B cell (primary cell): ENCODE measurements at regions not wholly inside any gene's neighbourhood (a gene's known extent, or its start where the extent isn't known, plus 50 kb on each side); places are given as distances from the start of the nearest gene placed in this dataset.

ENCODE experiments used
- ATAC-seq: fragments of 200-7000 bp; cut with Tn5 transposase; one replicate; pipeline ENCODE4 v1.10.0; 2021; ENCODE audit warnings: low read depth, mild to moderate bottlenecking, moderate number of reproducible peaks, moderate library complexity
- CTCF ChIA-PET: fragments of 350-600 bp; sonication (Branson Sonifier 250); formaldehyde crosslinking; loops from one replicate; lab custom pipeline; 2021; ENCODE audit warnings: antibody characterized with exemption, inconsistent platforms; lab: Charles Lee
- POLR2A ChIA-PET: fragments of 350-600 bp; sonication (Branson Sonifier 250); formaldehyde crosslinking; loops from one replicate; lab custom pipeline; 2021; ENCODE audit warnings: antibody characterized with exemption; lab: Charles Lee
- DNase-seq: peaks from one replicate; pipeline ENCODE4 v3.0.0; 2013
- H2AFZ ChIP-seq: 2 replicates; pipeline ENCODE4 v1.6.1; 2012; ENCODE audit warnings: mild to moderate bottlenecking, low read depth, low read length; ENCODE audit not compliant: insufficient read depth, poor library complexity, severe bottlenecking
- H3K27ac ChIP-seq, 2 donors: 1 replicate in 1 of 2; 2 replicates in 1 of 2; pipeline ENCODE4 v1.5.1; 2012 to 2013; ENCODE audit warnings: low read length in 2 of 2, mild to moderate bottlenecking in 2 of 2, moderate library complexity in 1 of 2
- H3K27me3 ChIP-seq, 4 experiments: fragments of 200-600 bp in 1 of 4; sonication (generic) in 1 of 4; replicated peaks in 1 of 4; 1 replicate in 2 of 4; 2 replicates in 2 of 4; pipeline versions ENCODE4 v1.6.1 to v1.7.0; 2013 to 2016; ENCODE audit warnings: low read length in 3 of 4, mild to moderate bottlenecking in 2 of 4, mixed read lengths in 1 of 4, moderate library complexity in 1 of 4; ENCODE audit not compliant: insufficient read depth in 4 of 4, control insufficient read depth in 3 of 4; ENCODE audit errors: control extremely low read depth in 1 of 4
- H3K36me3 ChIP-seq, 2 experiments: replicated peaks in 1 of 2; 1 replicate in 1 of 2; 2 replicates in 1 of 2; pipeline versions ENCODE4 v1.6.1 to v1.7.1; 2013; ENCODE audit warnings: low read length in 1 of 2; ENCODE audit not compliant: insufficient read depth in 2 of 2, control insufficient read depth in 1 of 2; ENCODE audit errors: control extremely low read depth in 1 of 2, extremely low read depth in 1 of 2
- H3K4me1 ChIP-seq, 2 donors: fragments of 200-600 bp in 1 of 2; sonication (generic) in 1 of 2; 1 replicate in 1 of 2; 2 replicates in 1 of 2; pipeline versions ENCODE4 v1.5.1 to v1.6.1; 2013 to 2017; ENCODE audit warnings: low read length in 2 of 2; ENCODE audit not compliant: control insufficient read depth in 2 of 2, insufficient read depth in 2 of 2
- H3K4me2 ChIP-seq: replicated peaks from 2 replicates; pipeline ENCODE3; 2012; ENCODE audit warnings: mild to moderate bottlenecking, low read depth, low read length; ENCODE audit not compliant: poor library complexity, severe bottlenecking
- H3K4me3 ChIP-seq, 5 experiments: fragments of 200-600 bp in 1 of 5; sonication (generic) in 1 of 5; 1 replicate in 3 of 5; 2 replicates in 2 of 5; pipeline versions ENCODE4 v1.5.1 to v1.7.0; 2011 to 2016; ENCODE audit warnings: low read length in 4 of 5, mild to moderate bottlenecking in 4 of 5, low read depth in 2 of 5, control low read depth in 1 of 5, moderate library complexity in 1 of 5; ENCODE audit not compliant: insufficient read depth in 1 of 5; ENCODE audit errors: control extremely low read depth in 1 of 5, extremely low read depth in 1 of 5
- H3K79me2 ChIP-seq: fragments of 200-600 bp; sonication (generic); one replicate; pipeline ENCODE4 v1.6.0; 2016; ENCODE audit warnings: low read length; ENCODE audit not compliant: control insufficient read depth, insufficient read depth
- H3K9ac ChIP-seq: fragments of 200-600 bp; sonication (generic); 2 replicates; pipeline ENCODE4 v1.6.1; 2017; ENCODE audit warnings: mild to moderate bottlenecking, low read length, moderate library complexity
- H3K9me3 ChIP-seq, 3 donors: one replicate each; pipeline versions ENCODE4 v1.6.1 to v1.7.1; 2013; ENCODE audit warnings: low read length in 2 of 3; ENCODE audit not compliant: control insufficient read depth in 2 of 3, insufficient read depth in 1 of 3; ENCODE audit errors: control extremely low read depth in 1 of 3
- H4K20me1 ChIP-seq: 2 replicates; pipeline ENCODE4 v1.6.0; 2012; ENCODE audit warnings: mild to moderate bottlenecking, low read length; ENCODE audit not compliant: insufficient read depth, control insufficient read depth, poor library complexity, severe bottlenecking
- H3K27ac Mint-ChIP-seq: one replicate; pipeline ENCODE4 v1.8.0; 2021; ENCODE audit warnings: mixed read lengths
- H3K27me3 Mint-ChIP-seq: one replicate; pipeline ENCODE4 v1.8.0; 2021; ENCODE audit warnings: mixed read lengths
- H3K4me1 Mint-ChIP-seq: one replicate; pipeline ENCODE4 v1.8.0; 2021; ENCODE audit warnings: mixed read lengths
- H3K4me3 Mint-ChIP-seq: one replicate; pipeline ENCODE4 v1.8.0; 2021; ENCODE audit warnings: mixed read lengths
- H3K9me3 Mint-ChIP-seq: one replicate; pipeline ENCODE4 v1.8.0; 2022; ENCODE audit warnings: mixed read lengths; ENCODE audit not compliant: insufficient read depth
- EZH2 ChIP-seq: IDR thresholded peaks from 2 replicates; pipeline ENCODE4 v1.6.1; 2012; ENCODE audit warnings: borderline replicate concordance, low read depth, mild to moderate bottlenecking, moderate library complexity, low read length; ENCODE audit not compliant: insufficient read depth, poor library complexity, severe bottlenecking
- WGBS: methylation state at CpG from one replicate; pipeline ENCODE4 v1.1.5; 2013; ENCODE audit warnings: missing lambda C conversion rate; ENCODE audit not compliant: insufficient coverage; 5-methylcytosine and 5-hydroxymethylcytosine counted together
- intact Hi-C: fragments of 100-400 bp; cut with micrococcal nuclease; formaldehyde crosslinking; loops from one replicate; pipeline ENCODE4 v1.10.0; 2022
- TF ChIP-seq, protein P1 (sequence below): fragments of 200-600 bp; IDR thresholded peaks from one replicate; pipeline ENCODE4 v1.8.0; 2022; ENCODE audit warnings: antibody characterized with exemption, mild to moderate bottlenecking

DNA sequence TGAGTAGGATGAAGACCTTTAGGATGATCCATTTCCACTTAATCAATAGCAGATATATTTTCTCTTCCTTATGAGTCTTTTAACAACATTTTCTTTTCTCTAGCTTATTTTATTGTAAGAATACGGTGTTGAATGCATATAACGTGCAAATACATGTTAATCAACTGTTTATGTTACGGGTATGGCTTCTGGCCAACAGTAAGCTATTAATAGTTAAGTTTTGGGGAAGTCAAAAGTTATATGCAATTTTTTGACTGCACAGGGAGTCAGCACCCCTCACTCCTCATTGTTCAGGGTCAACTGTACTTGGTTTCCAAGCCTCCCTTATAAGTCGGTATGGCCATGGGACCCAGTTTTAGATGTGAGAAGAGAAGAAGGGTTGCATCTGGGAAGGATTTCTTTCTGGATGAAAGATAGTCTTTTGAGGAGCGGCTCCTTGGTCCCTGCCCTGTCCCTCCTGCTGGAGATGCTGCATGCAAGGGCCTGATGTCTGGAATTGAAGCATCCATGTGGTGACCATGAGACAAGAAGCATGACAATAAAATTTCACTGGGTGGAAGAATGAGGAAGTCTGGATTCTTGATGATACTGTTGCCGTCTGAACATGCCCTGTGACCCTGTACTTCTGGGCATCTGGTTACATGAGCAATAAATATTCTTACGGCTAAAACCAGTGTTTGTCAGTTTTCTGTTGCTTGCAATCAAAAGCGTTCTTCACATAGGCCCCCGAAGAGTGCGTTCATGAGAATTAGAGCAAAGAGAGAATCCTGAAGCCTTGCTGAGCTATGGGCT lies 194.7 kb upstream of the PMEPA1 start:
- H3K4me2 ChIP-seq = no peak overlapping the region
- no peak overlapping the region for H3K4me3 Mint-ChIP-seq
- H3K36me3 ChIP-seq = no peaks in the 10 kb centered on the region
- DNase-seq (no peak), ATAC-seq (no peak)
- no peaks in the 10 kb centered on the region for H3K9me3 ChIP-seq
- TF ChIP-seq, protein P1, sequence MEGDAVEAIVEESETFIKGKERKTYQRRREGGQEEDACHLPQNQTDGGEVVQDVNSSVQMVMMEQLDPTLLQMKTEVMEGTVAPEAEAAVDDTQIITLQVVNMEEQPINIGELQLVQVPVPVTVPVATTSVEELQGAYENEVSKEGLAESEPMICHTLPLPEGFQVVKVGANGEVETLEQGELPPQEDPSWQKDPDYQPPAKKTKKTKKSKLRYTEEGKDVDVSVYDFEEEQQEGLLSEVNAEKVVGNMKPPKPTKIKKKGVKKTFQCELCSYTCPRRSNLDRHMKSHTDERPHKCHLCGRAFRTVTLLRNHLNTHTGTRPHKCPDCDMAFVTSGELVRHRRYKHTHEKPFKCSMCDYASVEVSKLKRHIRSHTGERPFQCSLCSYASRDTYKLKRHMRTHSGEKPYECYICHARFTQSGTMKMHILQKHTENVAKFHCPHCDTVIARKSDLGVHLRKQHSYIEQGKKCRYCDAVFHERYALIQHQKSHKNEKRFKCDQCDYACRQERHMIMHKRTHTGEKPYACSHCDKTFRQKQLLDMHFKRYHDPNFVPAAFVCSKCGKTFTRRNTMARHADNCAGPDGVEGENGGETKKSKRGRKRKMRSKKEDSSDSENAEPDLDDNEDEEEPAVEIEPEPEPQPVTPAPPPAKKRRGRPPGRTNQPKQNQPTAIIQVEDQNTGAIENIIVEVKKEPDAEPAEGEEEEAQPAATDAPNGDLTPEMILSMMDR = no peak
- peaks cover 0 to 9% (median 6%) of the 10 kb centered on the region in 4 experiments for H3K27me3 ChIP-seq
- H3K4me1 ChIP-seq = no peaks in the 10 kb centered on the region
- 28% methylated on average over 6 of the region's 10 CpGs for WGBS
- no peaks in the 10 kb centered on the region for H3K79me2 ChIP-seq
- H3K4me3 ChIP-seq = no peak overlapping the region
- no peak overlapping the region for H3K27ac ChIP-seq
- no peak overlapping the region for H3K27ac Mint-ChIP-seq
- no peak overlapping the region for H2AFZ ChIP-seq
- no peaks in the 10 kb centered on the region for H3K4me1 Mint-ChIP-seq
- no peaks in the 10 kb centered on the region for H4K20me1 ChIP-seq
- no peak overlapping the region for H3K9ac ChIP-seq
- CTCF ChIA-PET = no interaction called here
- intact Hi-C loops = no loop called here
- peaks cover 51% of the 10 kb centered on the region for H3K27me3 Mint-ChIP-seq
- POLR2A ChIA-PET = no interaction called here
- H3K9me3 Mint-ChIP-seq = no peaks in the 10 kb centered on the region

DNA sequence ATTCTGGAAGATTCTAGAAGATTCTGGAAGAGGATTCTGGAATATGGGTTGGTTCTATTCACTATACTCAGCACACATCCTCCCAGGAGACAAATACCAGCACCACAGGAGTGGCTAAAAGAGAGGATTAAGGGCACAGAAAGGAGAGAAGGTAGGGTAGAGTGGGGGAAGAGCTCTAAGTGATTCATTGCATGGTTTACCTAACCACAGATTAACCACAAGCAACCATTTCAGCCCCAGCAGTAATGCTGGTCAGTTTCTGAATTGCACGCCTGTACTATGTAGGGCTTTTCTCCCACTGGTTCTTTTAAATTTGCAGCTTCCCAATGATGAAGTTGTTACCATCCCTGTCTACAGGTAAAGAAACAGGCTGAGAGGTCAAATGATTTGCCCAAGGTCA lies 192.7 kb upstream of the PMEPA1 start:
- ChIA-PET POLR2A (no interaction called here), CTCF (no interaction called here)
- no peak overlapping the region for H3K4me2 ChIP-seq

More for the DNA sequence above, 192.7 kb upstream of the PMEPA1 start:
- Histone ChIP-seq H3K36me3 (no peaks in the 10 kb centered on the region), H3K27me3 (peaks cover 0 to 9% (median 6%) of the 10 kb centered on the region in 4 experiments), H3K27ac (no peak overlapping the region), H4K20me1 (no peaks in the 10 kb centered on the region), H3K9me3 (no peaks in the 10 kb centered on the region), H3K4me1 (no peaks in the 10 kb centered on the region), H3K4me3 (no peak overlapping the region), H3K9ac (no peak overlapping the region), H2AFZ (no peak overlapping the region), H3K79me2 (no peaks in the 10 kb centered on the region)
- no peak for DNase-seq
- Mint-ChIP-seq H3K4me1 (no peaks in the 10 kb centered on the region), H3K27ac (no peak overlapping the region), H3K27me3 (peaks cover 43% of the 10 kb centered on the region), H3K9me3 (no peaks in the 10 kb centered on the region), H3K4me3 (no peak overlapping the region)
- ATAC-seq = no peak
- TF ChIP-seq EZH2 = no peak
- TF ChIP-seq, protein P1 = no peak
- intact Hi-C loops = no loop called here
- WGBS = no CpG with 5 or more reads among the region's 1 CpG
